Neural progenitor cell (in vitro differentiated cells): ENCODE measurements at regions not wholly inside any gene's neighbourhood (a gene's known extent, or its start where the extent isn't known, plus 50 kb on each side); places are given as distances from the start of the nearest gene placed in this dataset.

ENCODE experiments used
- CTCF ChIP-seq: fragments of 200-600 bp; sonication (generic); IDR thresholded peaks from 2 replicates; pipeline ENCODE4 v1.5.1; 2017; ENCODE audit warnings: antibody characterized with exemption, mild to moderate bottlenecking
- EZH2 ChIP-seq: fragments of 200-600 bp; sonication (generic); IDR thresholded peaks from 2 replicates; pipeline ENCODE4 v1.6.1; 2017; ENCODE audit warnings: antibody characterized with exemption, mild to moderate bottlenecking, moderate library complexity

- TF ChIP-seq CTCF (no peak), EZH2 (no peak)
Measured at GRCh38 chr6:130298258-130298657, 67.6 kb upstream of the TMEM200A start.
